Muscle layer of colon (tissue), 2 donors: ENCODE measurements at regions not wholly inside any gene's neighbourhood (a gene's known extent, or its start where the extent isn't known, plus 50 kb on each side); places are given as distances from the start of the nearest gene placed in this dataset.

ENCODE experiments used
- H3K27ac ChIP-seq: one replicate; pipeline ENCODE4 v1.7.0; 2013; ENCODE audit warnings: low read depth, mild to moderate bottlenecking, low read length, moderate library complexity
- H3K27me3 ChIP-seq, 2 donors: one replicate each; pipeline ENCODE4 v1.7.0; 2013; ENCODE audit warnings: low read length in 2 of 2, mild to moderate bottlenecking in 2 of 2; ENCODE audit not compliant: insufficient read depth in 2 of 2, control insufficient read depth in 1 of 2
- H3K36me3 ChIP-seq: one replicate; pipeline ENCODE4 v1.7.0; 2013; ENCODE audit warnings: mild to moderate bottlenecking, low read length; ENCODE audit not compliant: insufficient read depth
- H3K4me1 ChIP-seq: one replicate; pipeline ENCODE4 v1.7.0; 2013; ENCODE audit warnings: mild to moderate bottlenecking, low read length; ENCODE audit not compliant: insufficient read depth
- H3K4me3 ChIP-seq, 2 donors: one replicate each; pipeline ENCODE4 v1.7.0; 2013; ENCODE audit warnings: low read length in 2 of 2, low read depth in 1 of 2, mild to moderate bottlenecking in 1 of 2, moderate library complexity in 1 of 2
- H3K9ac ChIP-seq: one replicate; pipeline ENCODE4 v1.7.0; 2013; ENCODE audit warnings: low read length
- H3K9me3 ChIP-seq: one replicate; pipeline ENCODE4 v1.7.0; 2013; ENCODE audit warnings: mild to moderate bottlenecking, low read length
- donor health status: abdominal sarcoma.
- donor health status: Adenocarcinoma of cecum.

- Histone ChIP-seq H3K9ac (no peak overlapping the region), H3K36me3 (no peaks in the 10 kb centered on the region), H3K4me1 (no peaks in the 10 kb centered on the region), H3K4me3 (no peak overlapping the region), H3K27me3 (no peaks in the 10 kb centered on the region), H3K9me3 (no peaks in the 10 kb centered on the region), H3K27ac (no peak overlapping the region)
Measured at GRCh38 chr15:37720267-37720666, 214.2 kb upstream of the TMCO5A start.

DNA sequence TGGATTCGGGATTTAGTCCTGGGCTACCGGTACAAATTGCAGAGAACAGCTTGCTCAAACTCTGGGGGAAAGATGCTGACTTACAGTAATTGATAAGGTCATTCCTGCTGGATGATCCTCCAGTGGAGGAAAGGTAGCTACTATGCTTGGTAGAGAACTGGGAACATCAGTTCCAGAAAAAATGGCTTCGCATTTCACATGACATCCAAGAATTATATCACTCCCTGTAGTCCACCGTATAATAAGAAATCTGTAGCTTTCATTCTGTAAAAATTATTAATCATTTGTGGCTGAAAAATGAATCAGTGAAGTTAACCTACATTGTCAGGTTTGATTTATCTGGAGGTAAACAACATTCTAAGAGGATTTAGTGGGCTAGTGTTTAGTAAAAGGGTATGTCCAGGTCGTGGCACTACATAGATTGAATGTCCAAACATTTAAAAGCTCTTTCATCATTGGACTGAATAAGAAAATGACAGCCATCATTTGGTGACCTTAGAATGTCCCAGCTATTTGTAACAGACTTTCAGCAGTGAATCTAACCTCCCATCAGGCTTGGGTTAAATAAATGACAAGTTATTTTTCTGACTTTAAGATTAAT lies 203.2 kb upstream of the TMCO5A start:
- Histone ChIP-seq H3K36me3 (no peaks in the 10 kb centered on the region), H3K27ac (no peak overlapping the region), H3K9me3 (no peaks in the 10 kb centered on the region), H3K27me3 (no peaks in the 10 kb centered on the region), H3K4me1 (no peaks in the 10 kb centered on the region), H3K4me3 (no peak overlapping the region), H3K9ac (no peak overlapping the region)

DNA sequence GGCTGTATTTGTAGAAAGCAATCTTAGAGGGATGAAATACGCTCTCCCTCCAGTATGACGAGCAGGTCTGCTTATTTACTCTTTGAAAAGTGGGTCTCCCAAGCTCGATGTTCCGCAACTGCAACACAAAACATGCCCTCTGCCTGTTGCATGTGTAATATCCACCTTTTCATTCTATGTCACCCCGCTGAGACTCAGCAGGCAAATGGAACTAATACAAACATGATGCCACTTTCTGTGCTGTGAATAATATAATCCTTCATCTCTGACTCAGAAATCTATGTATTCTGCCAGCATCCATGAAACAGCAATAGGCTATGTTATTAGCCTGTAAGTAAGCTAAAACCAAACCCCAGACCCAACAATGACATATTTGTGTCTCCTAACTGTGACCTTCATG lies 200.8 kb upstream of the TMCO5A start:
- no peak overlapping the region for H3K27ac ChIP-seq
- H3K4me1 ChIP-seq, result no peaks in the 10 kb centered on the region
- H3K4me3 ChIP-seq, result no peak overlapping the region
- no peaks in the 10 kb centered on the region for H3K36me3 ChIP-seq
- no peak overlapping the region for H3K9ac ChIP-seq
- no peaks in the 10 kb centered on the region for H3K27me3 ChIP-seq
- no peaks in the 10 kb centered on the region for H3K9me3 ChIP-seq

GRCh38 chr15:37740623-37741141 lies 193.8 kb upstream of the TMCO5A start:
- Histone ChIP-seq H3K4me1 (no peaks in the 10 kb centered on the region), H3K9me3 (no peaks in the 10 kb centered on the region), H3K4me3 (no peak overlapping the region), H3K27ac (no peak overlapping the region), H3K27me3 (no peaks in the 10 kb centered on the region), H3K36me3 (no peaks in the 10 kb centered on the region), H3K9ac (no peak overlapping the region)

GRCh38 chr15:37743826-37744225 lies 190.6 kb upstream of the TMCO5A start:
- H3K4me3 ChIP-seq, result no peak overlapping the region
- H3K9me3 ChIP-seq, result no peaks in the 10 kb centered on the region
- H3K36me3 ChIP-seq, result no peaks in the 10 kb centered on the region
- H3K27ac ChIP-seq, result no peak overlapping the region
- H3K27me3 ChIP-seq, result no peaks in the 10 kb centered on the region
- no peaks in the 10 kb centered on the region for H3K4me1 ChIP-seq
- no peak overlapping the region for H3K9ac ChIP-seq

DNA sequence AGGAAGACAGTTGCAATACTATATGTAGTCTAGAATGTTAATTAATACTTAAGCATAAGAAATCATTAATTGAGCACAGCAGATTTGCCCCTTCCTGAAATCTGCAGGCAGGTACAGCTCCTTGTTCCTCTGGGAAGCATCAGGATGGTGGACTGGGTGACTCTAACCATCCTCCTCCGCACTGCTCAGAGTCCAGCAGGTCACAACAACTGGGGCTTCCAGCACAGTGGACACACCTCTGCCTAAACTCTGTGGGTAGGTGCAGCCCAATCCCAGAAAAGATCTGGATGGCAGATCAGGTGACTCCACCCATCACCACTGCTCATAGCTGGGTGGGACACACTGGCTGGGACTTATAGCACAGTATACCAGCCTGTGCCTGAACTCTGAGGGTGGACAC lies 189.9 kb upstream of the TMCO5A start:
- Histone ChIP-seq H3K4me3 (no peak overlapping the region), H3K9me3 (no peaks in the 10 kb centered on the region), H3K27me3 (no peaks in the 10 kb centered on the region), H3K36me3 (no peaks in the 10 kb centered on the region), H3K9ac (no peak overlapping the region), H3K27ac (no peak overlapping the region), H3K4me1 (no peaks in the 10 kb centered on the region)

DNA sequence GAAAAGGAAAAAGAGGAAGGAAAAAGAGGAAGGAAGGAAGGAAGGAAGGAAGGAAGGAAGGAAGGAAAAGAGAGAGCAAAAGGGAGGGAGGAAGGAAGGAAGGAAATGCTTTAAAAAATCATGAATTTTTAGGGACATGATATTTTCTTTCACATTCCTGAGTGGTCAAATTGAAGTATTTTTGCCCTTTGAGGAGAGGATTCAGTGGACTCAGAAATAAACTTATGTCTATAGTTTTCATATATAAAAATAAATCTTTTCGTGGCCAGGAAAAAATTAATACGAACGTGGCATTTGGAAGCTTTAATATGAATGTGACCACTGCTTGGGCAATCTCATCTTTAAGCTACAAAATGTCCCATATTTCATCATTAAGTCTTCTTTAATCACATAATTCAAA lies 183.0 kb upstream of the TMCO5A start:
- H3K9ac ChIP-seq, result no peak overlapping the region
- H3K4me1 ChIP-seq, result no peaks in the 10 kb centered on the region
- H3K4me3 ChIP-seq, result no peak overlapping the region
- no peaks in the 10 kb centered on the region for H3K9me3 ChIP-seq
- no peaks in the 10 kb centered on the region for H3K36me3 ChIP-seq
- H3K27ac ChIP-seq, result no peak overlapping the region
- H3K27me3 ChIP-seq, result no peaks in the 10 kb centered on the region

DNA sequence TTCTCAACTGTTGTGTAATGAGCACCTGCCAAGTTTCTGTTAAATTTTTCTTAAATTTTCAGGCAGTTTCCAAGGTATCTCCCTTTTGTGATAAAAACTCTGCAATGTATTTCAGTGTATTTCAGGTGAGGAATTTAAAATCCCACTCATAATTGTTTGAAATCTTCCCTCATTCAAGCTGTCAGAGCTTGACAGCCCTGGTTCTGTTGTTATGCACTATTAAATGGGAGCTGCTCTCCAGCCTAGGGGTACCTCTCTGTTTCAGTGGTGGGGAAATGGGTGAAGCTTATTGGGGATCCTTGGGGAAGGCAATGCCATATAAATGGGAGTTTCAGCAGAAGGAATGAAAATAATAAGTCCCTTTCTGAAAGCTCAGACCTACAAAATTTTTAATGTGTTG lies 178.0 kb upstream of the TMCO5A start:
- Histone ChIP-seq H3K27ac (no peak overlapping the region), H3K36me3 (no peaks in the 10 kb centered on the region), H3K4me1 (no peaks in the 10 kb centered on the region), H3K9me3 (no peaks in the 10 kb centered on the region), H3K4me3 (no peak overlapping the region), H3K9ac (no peak overlapping the region), H3K27me3 (no peaks in the 10 kb centered on the region)

GRCh38 chr15:37758412-37758811 lies 176.0 kb upstream of the TMCO5A start:
- Histone ChIP-seq H3K9ac (no peak overlapping the region), H3K4me1 (no peaks in the 10 kb centered on the region), H3K36me3 (no peaks in the 10 kb centered on the region), H3K9me3 (no peaks in the 10 kb centered on the region), H3K4me3 (no peak overlapping the region), H3K27ac (no peak overlapping the region), H3K27me3 (no peaks in the 10 kb centered on the region)

DNA sequence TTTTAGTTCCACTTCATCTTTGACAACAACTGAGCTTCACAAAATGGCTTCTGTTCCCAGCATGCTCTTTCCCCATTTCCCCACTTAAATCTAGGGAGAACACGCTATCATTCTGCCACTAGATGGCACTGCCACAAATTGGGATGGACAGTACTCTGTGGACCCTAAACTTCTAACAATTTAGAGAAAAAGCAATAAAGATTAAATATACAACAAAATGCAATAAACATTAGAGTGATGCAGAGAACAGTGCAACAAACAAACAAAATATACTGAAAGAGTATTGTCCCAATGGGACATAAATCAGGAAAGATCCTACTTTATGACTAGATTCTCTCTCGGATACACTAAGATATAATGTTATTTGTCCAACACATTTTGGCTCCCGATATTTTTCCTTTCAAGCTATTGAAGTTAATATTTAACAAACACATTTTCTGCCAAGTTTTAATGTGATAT lies 169.7 kb upstream of the TMCO5A start:
- Histone ChIP-seq H3K27me3 (no peaks in the 10 kb centered on the region), H3K9ac (no peak overlapping the region), H3K4me3 (no peak overlapping the region), H3K9me3 (no peaks in the 10 kb centered on the region), H3K27ac (no peak overlapping the region), H3K4me1 (no peaks in the 10 kb centered on the region), H3K36me3 (no peaks in the 10 kb centered on the region)

DNA sequence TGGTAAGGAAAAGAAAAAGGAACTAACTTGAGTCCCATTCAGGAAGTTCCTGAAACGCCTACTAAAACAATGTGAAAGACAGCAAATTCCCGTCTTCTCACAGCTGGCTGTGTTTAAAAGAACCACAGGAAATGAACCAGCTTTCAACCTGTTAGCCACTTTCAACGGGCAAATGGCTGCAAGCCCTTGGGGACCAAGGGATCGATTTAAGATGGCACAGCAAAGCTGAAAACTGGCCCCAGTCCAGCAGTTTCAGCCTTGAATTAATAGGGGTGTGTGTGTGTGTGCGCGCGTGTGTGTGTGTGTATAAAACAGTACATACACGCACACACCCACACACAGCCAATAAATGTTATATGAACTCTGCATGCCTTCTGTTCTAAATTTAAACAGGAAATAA lies 168.7 kb upstream of the TMCO5A start:
- H3K27me3 ChIP-seq, result no peaks in the 10 kb centered on the region
- no peaks in the 10 kb centered on the region for H3K36me3 ChIP-seq
- no peak overlapping the region for H3K27ac ChIP-seq
- H3K4me1 ChIP-seq, result no peaks in the 10 kb centered on the region
- no peaks in the 10 kb centered on the region for H3K9me3 ChIP-seq
- no peak overlapping the region for H3K9ac ChIP-seq
- H3K4me3 ChIP-seq, result no peak overlapping the region

DNA sequence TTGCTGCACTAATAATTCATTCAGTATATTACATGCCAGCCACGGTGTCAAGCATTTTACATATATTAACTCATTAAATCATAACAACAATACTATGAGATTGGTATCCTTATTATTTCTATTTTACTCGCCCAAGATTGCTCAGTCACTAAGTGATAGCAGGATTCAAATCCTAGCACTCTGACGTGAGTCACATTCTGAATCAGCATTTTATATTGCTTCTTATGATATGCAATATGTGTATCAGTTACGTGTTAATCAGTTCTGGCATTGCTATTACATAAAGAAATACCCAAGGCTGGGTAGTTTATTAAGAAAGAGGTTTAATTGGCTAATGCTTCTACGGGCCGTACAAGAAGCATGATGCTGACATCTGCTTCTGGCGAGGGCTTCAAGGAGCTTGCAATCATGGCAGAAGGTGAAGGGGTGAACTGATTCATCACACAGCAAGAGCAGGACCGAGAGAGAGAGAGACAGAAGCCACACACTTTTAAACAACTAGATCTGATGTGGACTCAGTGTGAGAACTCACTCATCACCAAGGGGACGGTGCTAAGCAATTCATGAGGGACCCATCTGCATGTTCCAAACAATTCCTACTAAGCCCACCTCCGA lies 166.5 kb upstream of the TMCO5A start:
- Histone ChIP-seq H3K9ac (no peak overlapping the region), H3K4me3 (no peak overlapping the region), H3K36me3 (no peaks in the 10 kb centered on the region), H3K4me1 (no peaks in the 10 kb centered on the region), H3K9me3 (no peaks in the 10 kb centered on the region), H3K27me3 (no peaks in the 10 kb centered on the region), H3K27ac (no peak overlapping the region)
